ENCODE measurements at regions not wholly inside any gene's neighbourhood (a gene's known extent, or its start where the extent isn't known, plus 50 kb on each side); places are given as distances from the start of the nearest gene placed in this dataset.

GRCh38 chr4:102429553-102429952 is 71.6 kb upstream of the NFKB1 start:
- no peak for TF ChIP-seq ZNF280B (CRISPR knock-in tag; IDR thresholded peaks at IDR 0.05)
- TF ChIP-seq MAZ (CRISPR knock-in tag; conservative IDR thresholded peaks at IDR 0.05 in 1 of 2, IDR thresholded peaks at IDR 0.05 in 1 of 2), result no peak
- TF ChIP-seq SNRNP70 (optimal IDR thresholded peaks at IDR 0.05; ENCODE audit: low read depth, low read length), result no peak
- no peak for TF ChIP-seq ELF1 (tag; IDR thresholded peaks at IDR 0.05)
- TF ChIP-seq RAD21 (CRISPR knock-in tag; conservative IDR thresholded peaks at IDR 0.05 in 1 of 2, IDR thresholded peaks at IDR 0.05 in 1 of 2), result no peak

Measured in K562 (cell line).